ENCODE measurements at regions not wholly inside any gene's neighbourhood (a gene's known extent, or its start where the extent isn't known, plus 50 kb on each side); places are given as distances from the start of the nearest gene placed in this dataset.

DNA sequence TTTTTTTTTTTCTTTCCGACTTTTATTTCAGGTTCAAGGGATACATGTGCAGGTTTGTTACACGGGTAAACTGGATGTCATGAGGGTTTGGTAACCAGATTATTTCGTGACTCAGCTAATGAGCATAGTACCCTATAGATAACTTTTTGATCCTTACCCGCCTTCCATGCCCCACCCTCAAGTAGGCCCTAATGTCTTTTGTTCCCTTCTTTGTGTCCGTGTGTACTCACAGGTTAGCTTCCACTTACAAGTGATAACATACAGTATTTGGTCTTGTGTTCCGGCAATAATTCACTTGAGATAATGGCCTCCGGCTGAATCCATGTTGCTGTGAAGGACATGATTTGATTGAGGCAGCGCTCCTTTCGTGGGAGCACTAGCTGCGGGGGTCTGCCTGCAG lies 402.8 kb upstream of the SGO1 start:
- TF ChIP-seq, protein P1, sequence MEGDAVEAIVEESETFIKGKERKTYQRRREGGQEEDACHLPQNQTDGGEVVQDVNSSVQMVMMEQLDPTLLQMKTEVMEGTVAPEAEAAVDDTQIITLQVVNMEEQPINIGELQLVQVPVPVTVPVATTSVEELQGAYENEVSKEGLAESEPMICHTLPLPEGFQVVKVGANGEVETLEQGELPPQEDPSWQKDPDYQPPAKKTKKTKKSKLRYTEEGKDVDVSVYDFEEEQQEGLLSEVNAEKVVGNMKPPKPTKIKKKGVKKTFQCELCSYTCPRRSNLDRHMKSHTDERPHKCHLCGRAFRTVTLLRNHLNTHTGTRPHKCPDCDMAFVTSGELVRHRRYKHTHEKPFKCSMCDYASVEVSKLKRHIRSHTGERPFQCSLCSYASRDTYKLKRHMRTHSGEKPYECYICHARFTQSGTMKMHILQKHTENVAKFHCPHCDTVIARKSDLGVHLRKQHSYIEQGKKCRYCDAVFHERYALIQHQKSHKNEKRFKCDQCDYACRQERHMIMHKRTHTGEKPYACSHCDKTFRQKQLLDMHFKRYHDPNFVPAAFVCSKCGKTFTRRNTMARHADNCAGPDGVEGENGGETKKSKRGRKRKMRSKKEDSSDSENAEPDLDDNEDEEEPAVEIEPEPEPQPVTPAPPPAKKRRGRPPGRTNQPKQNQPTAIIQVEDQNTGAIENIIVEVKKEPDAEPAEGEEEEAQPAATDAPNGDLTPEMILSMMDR (IDR thresholded peaks at IDR 0.05; ENCODE audit: poor library complexity, severe bottlenecking): no peak
- TF ChIP-seq POLR2AphosphoS5 (IDR thresholded peaks at IDR 0.05): no peak

Data from neural cell (in vitro differentiated cells).